H1 (cell line): ENCODE measurements at regions not wholly inside any gene's neighbourhood (a gene's known extent, or its start where the extent isn't known, plus 50 kb on each side); places are given as distances from the start of the nearest gene placed in this dataset.

ENCODE experiments used
- CTCF ChIA-PET: fragments of 300-600 bp; sonication (Branson Sonifier 250); formaldehyde crosslinking; loops from one replicate; lab custom pipeline; 2021; ENCODE audit not compliant: partially characterized antibody; lab: Charles Lee
- POLR2A ChIA-PET: fragments of 300-600 bp; sonication (Branson Sonifier 250); formaldehyde crosslinking; loops from one replicate; lab custom pipeline; 2021; ENCODE audit warnings: inconsistent platforms; ENCODE audit not compliant: partially characterized antibody; lab: Charles Lee
- DNase-seq, 2 experiments: peaks; one replicate each; pipeline versions ENCODE4 v3.0.0 to v3.0.0-alpha.2; 2010 to 2022; ENCODE audit warnings: low spot score in 2 of 2, low read depth in 1 of 2, mixed read lengths in 1 of 2
- FAIRE-seq: peaks from 2 replicates; lab custom pipeline; 2011; peaks lifted over from hg19 to GRCh38; lab: Jason Lieb, UNC
- H2AFZ ChIP-seq: 2 replicates; pipeline ENCODE4 v1.8.1; 2012; ENCODE audit warnings: low read length, inconsistent platforms
- H2AK5ac ChIP-seq: 2 replicates; pipeline ENCODE4 v1.6.1; 2013; ENCODE audit warnings: low read depth, low read length
- H2BK120ac ChIP-seq: replicated peaks from 2 replicates; pipeline ENCODE3; 2013; ENCODE audit warnings: low read depth, low read length, inconsistent platforms
- H2BK12ac ChIP-seq: 2 replicates; pipeline ENCODE4 v1.6.1; 2013; ENCODE audit warnings: low read depth, low read length
- H2BK15ac ChIP-seq: 2 replicates; pipeline ENCODE4 v1.6.1; 2013; ENCODE audit warnings: low read length
- H2BK20ac ChIP-seq: 2 replicates; pipeline ENCODE4 v1.6.1; 2013; ENCODE audit warnings: low read length
- H2BK5ac ChIP-seq: 2 replicates; pipeline ENCODE4 v1.6.1; 2013; ENCODE audit warnings: low read depth, low read length
- H3K14ac ChIP-seq: 2 replicates; pipeline ENCODE4 v1.6.1; 2013; ENCODE audit warnings: inconsistent platforms; ENCODE audit not compliant: insufficient read length
- H3K18ac ChIP-seq: 2 replicates; pipeline ENCODE4 v1.6.1; 2013; ENCODE audit warnings: low read length; ENCODE audit errors: extremely low read depth
- H3K23ac ChIP-seq: 2 replicates; pipeline ENCODE4 v1.6.1; 2013; ENCODE audit warnings: inconsistent platforms; ENCODE audit not compliant: insufficient read length
- H3K23me2 ChIP-seq: 2 replicates; pipeline ENCODE4 v1.6.1; 2013; ENCODE audit warnings: low read depth, low read length
- H3K27ac ChIP-seq: 2 replicates; pipeline ENCODE4 v1.6.1; 2011; ENCODE audit warnings: low read depth, low read length, inconsistent platforms
- H3K27me3 ChIP-seq, 4 experiments: replicated peaks in 1 of 4; 1 replicate in 1 of 4; 2 replicates in 3 of 4; pipeline versions ENCODE4 v1.6.1 to v1.8.1; 2011 to 2013; ENCODE audit warnings: low read length in 3 of 4, mild to moderate bottlenecking in 3 of 4, inconsistent platforms in 2 of 4, mixed read lengths in 2 of 4, moderate library complexity in 1 of 4; ENCODE audit not compliant: control insufficient read depth in 3 of 4, insufficient read depth in 3 of 4; ENCODE audit errors: extremely low read depth in 1 of 4
- H3K36me3 ChIP-seq, 4 experiments: 2 replicates each; pipeline versions ENCODE4 v1.6.1 to v1.8.1; 2011 to 2013; ENCODE audit warnings: mild to moderate bottlenecking in 4 of 4, low read length in 3 of 4, moderate library complexity in 2 of 4, control low read depth in 1 of 4, inconsistent platforms in 1 of 4; ENCODE audit not compliant: insufficient read depth in 4 of 4, control insufficient read depth in 2 of 4
- H3K4ac ChIP-seq: replicated peaks from 2 replicates; pipeline ENCODE3; 2013; ENCODE audit warnings: low read length, low read depth, mixed read lengths, inconsistent platforms; ENCODE audit not compliant: insufficient read length
- H3K4me1 ChIP-seq, 4 experiments: replicated peaks in 1 of 4; 1 replicate in 1 of 4; 2 replicates in 3 of 4; pipeline versions ENCODE4 v1.6.1 to v1.8.1; 2011 to 2013; ENCODE audit warnings: low read length in 3 of 4, inconsistent platforms in 2 of 4, mixed read lengths in 1 of 4; ENCODE audit not compliant: insufficient read depth in 4 of 4, control insufficient read depth in 3 of 4
- H3K4me2 ChIP-seq, 2 experiments: 2 replicates each; pipeline versions ENCODE4 v1.6.1 to v1.8.1; 2011 to 2013; ENCODE audit warnings: low read depth in 2 of 2, low read length in 2 of 2, control low read depth in 1 of 2, inconsistent platforms in 1 of 2, mild to moderate bottlenecking in 1 of 2; ENCODE audit not compliant: insufficient read depth in 1 of 2
- H3K4me3 ChIP-seq, 4 experiments: fragments of 200-600, 300-600 bp in 1 of 4; sonication (generic), shearing (Covaris generic), sonication (Bioruptor Twin) in 1 of 4; 2 replicates each; pipeline versions ENCODE4 v1.5.1 to v1.8.1; 2011 to 2016; ENCODE audit warnings: low read length in 4 of 4, low read depth in 3 of 4, control low read depth in 2 of 4, inconsistent platforms in 2 of 4, mild to moderate bottlenecking in 2 of 4, mixed read lengths in 1 of 4, moderate library complexity in 1 of 4; ENCODE audit not compliant: insufficient read depth in 2 of 4; ENCODE audit errors: extremely low read depth in 1 of 4
- H3K56ac ChIP-seq: replicated peaks from 2 replicates; pipeline ENCODE3; 2013; ENCODE audit warnings: low read depth, mild to moderate bottlenecking, mixed read lengths, low read length, inconsistent platforms; ENCODE audit not compliant: insufficient read length
- H3K79me1 ChIP-seq: 2 replicates; pipeline ENCODE4 v1.6.1; 2013; ENCODE audit warnings: low read depth, low read length, control low read depth
- H3K79me2 ChIP-seq, 2 experiments: 2 replicates each; pipeline versions ENCODE4 v1.6.1 to v1.8.1; 2012 to 2013; ENCODE audit warnings: low read length in 2 of 2, mild to moderate bottlenecking in 2 of 2, inconsistent platforms in 1 of 2; ENCODE audit not compliant: insufficient read depth in 2 of 2, control insufficient read depth in 1 of 2
- H3K9ac ChIP-seq, 4 experiments: replicated peaks in 1 of 4; 1 replicate in 1 of 4; 2 replicates in 3 of 4; pipeline versions ENCODE4 v1.6.1 to v1.8.1; 2011 to 2013; ENCODE audit warnings: low read depth in 3 of 4, low read length in 3 of 4, control low read depth in 2 of 4, mild to moderate bottlenecking in 2 of 4, moderate library complexity in 2 of 4, inconsistent platforms in 1 of 4; ENCODE audit errors: extremely low read depth in 1 of 4
- H3K9me3 ChIP-seq, 2 experiments: 2 replicates each; pipeline versions ENCODE4 v1.6.1 to v1.8.1; 2012 to 2013; ENCODE audit warnings: mild to moderate bottlenecking in 2 of 2, moderate library complexity in 2 of 2, control low read depth in 1 of 2, inconsistent platforms in 1 of 2, low read depth in 1 of 2, low read length in 1 of 2, mixed read lengths in 1 of 2; ENCODE audit not compliant: insufficient read depth in 2 of 2
- H4K20me1 ChIP-seq, 2 experiments: replicated peaks in 1 of 2; 2 replicates each; pipeline versions ENCODE3 to v1.8.1; 2011 to 2013; ENCODE audit warnings: inconsistent platforms in 2 of 2, low read length in 2 of 2, mild to moderate bottlenecking in 1 of 2; ENCODE audit not compliant: insufficient read depth in 2 of 2, control insufficient read depth in 1 of 2
- H4K5ac ChIP-seq: 2 replicates; pipeline ENCODE4 v1.6.1; 2013; ENCODE audit warnings: low read length, low read depth, mixed read lengths, inconsistent platforms; ENCODE audit not compliant: insufficient read length
- H4K8ac ChIP-seq: 2 replicates; pipeline ENCODE4 v1.8.0; 2013; ENCODE audit warnings: mild to moderate bottlenecking, moderate library complexity, low read length, inconsistent platforms; ENCODE audit not compliant: insufficient read depth; ENCODE audit errors: extremely low read depth
- H4K91ac ChIP-seq: replicated peaks from 2 replicates; pipeline ENCODE3; 2013; ENCODE audit warnings: low read length, mixed read lengths, inconsistent platforms; ENCODE audit not compliant: insufficient read length
- BACH1 ChIP-seq: IDR thresholded peaks from 2 replicates; pipeline ENCODE4 v1.6.1; 2012; ENCODE audit warnings: low read length, improper control_type of control experiment
- E2F6 ChIP-seq: IDR thresholded peaks from 2 replicates; pipeline ENCODE4 v1.6.1; 2012; ENCODE audit warnings: inconsistent platforms
- KDM1A ChIP-seq: fragments of 200-600, 300-600 bp; sonication (generic); IDR thresholded peaks from 2 replicates; pipeline ENCODE4 v1.7.1; 2016; ENCODE audit warnings: mild to moderate bottlenecking, low read length, borderline replicate concordance
- SIRT6 ChIP-seq: IDR thresholded peaks from one replicate; pipeline ENCODE4 v1.7.1; 2012; ENCODE audit warnings: low read length, inconsistent platforms
- WGBS, 2 experiments: shearing (Covaris generic) in 1 of 2; methylation state at CpG; one replicate each; pipeline versions ENCODE4 v1.1.6 to v1.1.7; 2013 to 2015; ENCODE audit warnings: low lambda C conversion rate in 2 of 2, mixed read lengths in 2 of 2, inconsistent platforms in 1 of 2, low coverage in 1 of 2, missing lambda C conversion rate in 1 of 2; ENCODE audit not compliant: insufficient replicate concordance in 2 of 2, insufficient coverage in 1 of 2, insufficient read length in 1 of 2; ENCODE audit errors: extremely low coverage in 1 of 2, missing lambda C conversion rate in 1 of 2; 5-methylcytosine and 5-hydroxymethylcytosine counted together

GRCh38 chr21:38203229-38203628, 53.6 kb upstream of the KCNJ15 start:
- POLR2A ChIA-PET, result no interaction called here
- Histone ChIP-seq H3K23ac (no peak overlapping the region), H4K5ac (no peak overlapping the region)
- TF ChIP-seq KDM1A (no peak), E2F6 (no peak), SIRT6 (no peak), BACH1 (no peak)

More at GRCh38 chr21:38203229-38203628, 53.6 kb upstream of the KCNJ15 start:
- Histone ChIP-seq H3K79me1 (no peaks in the 10 kb centered on the region), H3K56ac (no peak overlapping the region), H3K9me3 (peaks cover 0 to 4% of the 10 kb centered on the region in 2 experiments; a peak in 1 of 4 replicates), H3K4me3 (no peak overlapping the region), H2BK12ac (no peak overlapping the region), H4K91ac (no peak overlapping the region), H2BK20ac (no peak overlapping the region), H3K79me2 (no peaks in the 10 kb centered on the region), H3K23me2 (no peaks in the 10 kb centered on the region), H3K4ac (no peak overlapping the region), H3K36me3 (no peaks in the 10 kb centered on the region; a peak in 2 of 8 replicates), H3K27me3 (no peaks in the 10 kb centered on the region), H4K20me1 (no peaks in the 10 kb centered on the region), H2AFZ (no peak overlapping the region), H2BK15ac (no peak overlapping the region), H3K18ac (no peak overlapping the region), H3K4me2 (no peak overlapping the region), H2BK120ac (no peak overlapping the region), H3K27ac (no peak overlapping the region), H3K14ac (no peak overlapping the region), H3K9ac (no peak overlapping the region), H3K4me1 (no peaks in the 10 kb centered on the region), H4K8ac (no peak overlapping the region), H2BK5ac (no peak overlapping the region), H2AK5ac (no peak overlapping the region)
- FAIRE-seq (no peak), DNase-seq (no peak)
- 96% methylated on average over 7 of the region's 7 CpGs; no CpG with 5 or more reads in 1 of the 2 experiments for WGBS, 2 experiments
- CTCF ChIA-PET, result interaction anchor here (1.9 to 3.3 kb wide), 4 partner anchors 16 to 153 kb away, joined by 5 to 14 read pairs (median 10); no protein-coding TSS in a partner anchor
